ENCODE measurements at regions not wholly inside any gene's neighbourhood (a gene's known extent, or its start where the extent isn't known, plus 50 kb on each side); places are given as distances from the start of the nearest gene placed in this dataset.

- no peak for TF ChIP-seq CTCF (optimal IDR thresholded peaks at IDR 0.05 in 1 of 3, IDR thresholded peaks at IDR 0.05 in 1 of 3, conservative IDR thresholded peaks at IDR 0.05 in 1 of 3; ENCODE audit: extremely low read depth in 1 of 3, insufficient read depth in 2 of 3, low read length in 3 of 3)
- TF ChIP-seq EZH2 (IDR thresholded peaks at IDR 0.05; ENCODE audit: low read length): no peak
Measured at GRCh38 chr7:33821970-33822369, 83.4 kb upstream of the BMPER start.

Measured in keratinocyte (primary cell).